WTC11 (cell line): ENCODE measurements at regions not wholly inside any gene's neighbourhood (a gene's known extent, or its start where the extent isn't known, plus 50 kb on each side); places are given as distances from the start of the nearest gene placed in this dataset.

Source experiments
- ELF4 ChIP-seq: sonication (generic); formaldehyde crosslinking; IDR thresholded peaks from 2 replicates; pipeline ENCODE4 v1.8.1; 2022; ENCODE audit warnings: low read depth, mild to moderate bottlenecking, moderate library complexity, missing genetic modification reagents
- TF ChIP-seq, protein P1 (sequence below): sonication (generic); formaldehyde crosslinking; IDR thresholded peaks from 2 replicates; pipeline ENCODE4 v1.8.0; 2022; ENCODE audit warnings: mild to moderate bottlenecking, missing genetic modification reagents
- TF ChIP-seq, protein P2 (sequence below): sonication (generic); formaldehyde crosslinking; IDR thresholded peaks from 2 replicates; pipeline ENCODE4 v1.8.1; 2022; ENCODE audit warnings: low read depth, mild to moderate bottlenecking, moderate library complexity, missing genetic modification reagents, borderline replicate concordance
- TF ChIP-seq, protein P3 (sequence below): sonication (generic); formaldehyde crosslinking; IDR thresholded peaks from 2 replicates; pipeline ENCODE4 v1.8.1; 2022; ENCODE audit warnings: mild to moderate bottlenecking, moderate library complexity, missing genetic modification reagents

DNA sequence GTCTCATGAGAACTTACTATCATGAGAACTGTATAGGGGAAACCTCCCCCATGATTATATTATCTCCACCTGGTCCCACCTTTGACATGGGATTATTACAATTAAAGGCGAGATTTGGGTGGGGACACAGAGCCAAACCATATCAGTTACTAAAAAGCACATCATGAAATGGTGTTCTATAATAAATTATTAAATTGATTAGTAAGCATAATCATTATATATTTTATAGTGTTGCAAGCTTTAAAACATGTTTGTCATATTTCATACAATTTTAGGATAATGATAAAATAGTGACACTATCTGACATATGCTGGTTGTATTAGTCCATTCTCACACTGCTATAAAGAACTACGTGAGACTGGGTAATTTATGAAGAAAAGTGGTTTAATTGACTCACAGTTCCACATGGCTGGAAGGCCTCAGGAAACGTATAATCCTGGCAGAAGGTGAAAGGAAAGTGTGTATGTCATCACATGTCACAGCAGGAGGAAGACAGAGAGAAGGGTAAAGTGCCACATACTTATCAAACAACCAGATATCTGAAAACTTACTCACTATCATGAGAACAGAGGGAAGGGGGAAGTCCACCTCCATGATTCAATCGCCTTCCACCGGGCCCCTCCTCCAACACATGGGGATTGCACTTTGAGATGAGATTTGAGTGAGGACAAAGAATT lies 539.2 kb upstream of the OLFM3 start:
- TF ChIP-seq, protein P1, sequence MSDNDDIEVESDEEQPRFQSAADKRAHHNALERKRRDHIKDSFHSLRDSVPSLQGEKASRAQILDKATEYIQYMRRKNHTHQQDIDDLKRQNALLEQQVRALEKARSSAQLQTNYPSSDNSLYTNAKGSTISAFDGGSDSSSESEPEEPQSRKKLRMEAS (CRISPR knock-in tag): no peak
- TF ChIP-seq, protein P2, sequence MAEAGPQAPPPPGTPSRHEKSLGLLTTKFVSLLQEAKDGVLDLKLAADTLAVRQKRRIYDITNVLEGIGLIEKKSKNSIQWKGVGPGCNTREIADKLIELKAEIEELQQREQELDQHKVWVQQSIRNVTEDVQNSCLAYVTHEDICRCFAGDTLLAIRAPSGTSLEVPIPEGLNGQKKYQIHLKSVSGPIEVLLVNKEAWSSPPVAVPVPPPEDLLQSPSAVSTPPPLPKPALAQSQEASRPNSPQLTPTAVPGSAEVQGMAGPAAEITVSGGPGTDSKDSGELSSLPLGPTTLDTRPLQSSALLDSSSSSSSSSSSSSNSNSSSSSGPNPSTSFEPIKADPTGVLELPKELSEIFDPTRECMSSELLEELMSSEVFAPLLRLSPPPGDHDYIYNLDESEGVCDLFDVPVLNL (CRISPR knock-in tag): no peak
- TF ChIP-seq ELF4 (CRISPR knock-in tag): no peak
- TF ChIP-seq, protein P3, sequence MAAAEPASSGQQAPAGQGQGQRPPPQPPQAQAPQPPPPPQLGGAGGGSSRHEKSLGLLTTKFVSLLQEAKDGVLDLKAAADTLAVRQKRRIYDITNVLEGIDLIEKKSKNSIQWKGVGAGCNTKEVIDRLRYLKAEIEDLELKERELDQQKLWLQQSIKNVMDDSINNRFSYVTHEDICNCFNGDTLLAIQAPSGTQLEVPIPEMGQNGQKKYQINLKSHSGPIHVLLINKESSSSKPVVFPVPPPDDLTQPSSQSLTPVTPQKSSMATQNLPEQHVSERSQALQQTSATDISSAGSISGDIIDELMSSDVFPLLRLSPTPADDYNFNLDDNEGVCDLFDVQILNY: no peak
